ENCODE measurements at regions not wholly inside any gene's neighbourhood (a gene's known extent, or its start where the extent isn't known, plus 50 kb on each side); places are given as distances from the start of the nearest gene placed in this dataset.

DNA sequence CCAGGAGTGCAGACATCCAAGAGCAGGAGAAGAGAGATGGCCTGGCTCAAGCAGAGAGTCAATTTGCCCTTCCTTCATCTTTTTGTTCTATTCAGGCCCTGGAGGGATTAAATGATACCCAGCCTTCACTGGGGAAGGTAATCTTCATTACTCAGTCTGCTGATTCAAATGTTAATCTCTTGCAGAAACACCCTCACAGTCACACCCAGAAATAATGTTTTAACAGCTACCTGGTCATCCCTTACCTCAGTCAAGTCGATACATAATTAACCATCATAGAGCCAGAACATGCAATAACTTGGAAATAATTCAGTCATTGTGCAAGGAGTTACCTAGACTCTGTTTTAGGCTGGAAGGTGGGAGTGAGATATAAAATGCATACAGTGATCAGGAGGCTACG lies 163.7 kb upstream of the TNP1 start:
- DNase-seq (ENCODE audit: low read depth) = no peak
- no peak overlapping the region for H3K4me3 ChIP-seq (ENCODE audit: low read depth, low read length)
- TF ChIP-seq CTCF (conservative IDR thresholded peaks at IDR 0.05; ENCODE audit: low read depth, low read length) = no peak

- DNase-seq (ENCODE audit: low read depth) = no peak
- TF ChIP-seq CTCF (conservative IDR thresholded peaks at IDR 0.05; ENCODE audit: low read depth, low read length) = no peak
- no peak overlapping the region for H3K4me3 ChIP-seq (ENCODE audit: low read depth, low read length)
Observed at GRCh38 chr2:217017456-217018252, 157.8 kb upstream of the TNP1 start.

DNA sequence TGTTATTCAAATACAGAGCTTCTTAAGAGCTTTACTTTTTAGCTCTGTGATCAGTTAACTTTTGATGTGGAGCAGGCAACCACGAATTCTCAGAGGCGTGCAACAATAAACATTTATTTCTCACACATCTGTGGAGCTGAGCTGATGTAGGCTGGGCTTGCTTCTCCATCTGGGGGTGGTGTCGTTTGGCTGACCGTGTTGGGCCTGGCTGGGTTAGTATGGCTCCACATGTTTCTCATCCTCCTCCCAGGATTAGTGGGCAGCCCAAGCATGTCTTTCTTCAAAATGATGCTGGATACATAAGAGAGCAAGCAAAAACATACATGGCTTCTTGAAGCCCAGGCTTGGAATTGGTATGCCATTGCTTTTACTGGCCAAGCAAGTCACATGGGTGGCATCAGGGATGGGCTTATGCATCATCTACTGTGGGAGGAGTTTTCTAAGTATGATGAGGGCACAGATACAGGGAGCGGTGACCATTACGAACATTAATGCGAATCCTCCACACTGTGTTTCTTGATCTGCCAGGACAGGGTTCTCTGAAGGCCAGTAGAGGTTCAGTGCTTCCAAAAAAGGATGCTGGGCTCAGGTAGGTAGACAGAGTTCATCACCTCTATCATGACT lies 157.0 kb upstream of the TNP1 start:
- H3K4me3 ChIP-seq (ENCODE audit: low read depth, low read length) = no peak overlapping the region
- TF ChIP-seq CTCF (conservative IDR thresholded peaks at IDR 0.05; ENCODE audit: low read depth, low read length) = no peak
- no peak for DNase-seq (ENCODE audit: low read depth)

DNA sequence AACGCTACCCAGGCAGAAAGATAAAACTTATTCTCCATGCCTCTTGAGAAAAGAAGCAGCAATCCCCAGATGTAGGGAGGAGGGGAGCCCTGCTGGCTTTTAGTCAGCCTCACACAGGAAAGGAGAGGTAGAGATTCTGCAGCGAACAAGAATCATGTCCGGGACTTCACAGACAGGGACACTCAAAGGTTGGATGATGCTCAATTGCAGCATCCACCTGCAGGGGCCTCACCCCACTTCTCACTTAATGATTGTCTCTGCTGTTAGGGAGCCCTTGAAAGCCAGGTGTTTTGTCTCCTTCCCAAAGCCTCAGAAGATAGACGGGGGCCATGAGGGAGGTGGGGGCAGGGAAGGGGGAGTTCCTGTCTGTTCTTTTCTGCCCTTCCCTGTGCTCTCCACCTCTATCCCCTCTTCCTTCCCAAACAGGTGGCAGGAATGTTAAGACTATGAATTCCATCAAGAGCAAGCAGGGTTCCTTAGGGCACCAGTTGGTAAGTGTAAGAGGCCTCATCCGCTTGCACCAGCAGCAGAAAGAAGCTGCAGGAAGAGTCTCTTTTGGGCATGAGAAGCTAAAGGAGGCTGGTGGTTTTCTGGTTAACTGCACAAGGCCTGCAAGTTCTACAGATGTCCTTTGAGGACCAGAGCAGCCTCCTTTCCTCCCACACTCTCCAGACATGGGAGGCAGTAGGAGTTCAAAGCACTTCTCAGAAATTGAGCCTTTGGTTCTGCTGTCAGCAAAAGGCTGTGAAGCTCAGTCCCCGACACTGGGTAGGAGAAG lies 154.7 kb upstream of the TNP1 start:
- no peak overlapping the region for H3K4me3 ChIP-seq (ENCODE audit: low read depth, low read length)
- no peak for TF ChIP-seq CTCF (conservative IDR thresholded peaks at IDR 0.05; ENCODE audit: low read depth, low read length)
- DNase-seq (ENCODE audit: low read depth) = no peak

- DNase-seq (ENCODE audit: low read depth) = no peak
- TF ChIP-seq CTCF (conservative IDR thresholded peaks at IDR 0.05; ENCODE audit: low read depth, low read length) = no peak
- no peak overlapping the region for H3K4me3 ChIP-seq (ENCODE audit: low read depth, low read length)
Observed at GRCh38 chr2:217013926-217014325, 154.1 kb upstream of the TNP1 start.

GRCh38 chr2:217011576-217011975 lies 151.7 kb upstream of the TNP1 start:
- no peak for DNase-seq (ENCODE audit: low read depth)
- no peak overlapping the region for H3K4me3 ChIP-seq (ENCODE audit: low read depth, low read length)
- no peak for TF ChIP-seq CTCF (conservative IDR thresholded peaks at IDR 0.05; ENCODE audit: low read depth, low read length)

Data from epithelial cell of proximal tubule (primary cell).